ENCODE measurements at regions not wholly inside any gene's neighbourhood (a gene's known extent, or its start where the extent isn't known, plus 50 kb on each side); places are given as distances from the start of the nearest gene placed in this dataset.
"Not testable (repeated sequence)": the region's sequence is repeated elsewhere in the genome, so short reads cannot be mapped to it uniquely, and the experiment has no call there.

GRCh38 chr2:166766220-166766619, 122.1 kb upstream of the XIRP2 start:
- H3K4me1 Mint-ChIP-seq (ENCODE audit: low read depth), result no peaks in the 10 kb centered on the region
- no peaks in the 10 kb centered on the region for H3K36me3 Mint-ChIP-seq (ENCODE audit: low read depth)

DNA sequence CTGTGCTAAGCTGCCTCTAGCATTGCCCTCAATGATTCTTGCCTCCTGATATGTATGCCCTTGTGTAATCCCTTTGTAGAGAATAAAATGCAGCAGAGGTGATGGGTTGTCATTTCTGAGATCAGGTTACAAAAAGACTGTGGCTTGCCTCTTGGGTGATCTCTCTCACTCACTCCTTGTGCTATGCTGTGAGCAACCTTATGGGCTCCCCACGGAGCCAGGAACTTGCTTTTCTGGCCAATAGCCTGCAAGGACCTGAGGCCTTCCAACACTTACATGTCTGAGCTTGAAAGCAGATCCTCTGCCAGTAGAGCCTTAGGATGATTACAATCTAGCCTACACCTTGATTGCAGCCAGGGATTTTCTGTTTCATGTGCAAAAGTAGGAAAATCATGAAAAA, 123.1 kb upstream of the XIRP2 start:
- Mint-ChIP-seq H3K27ac (no peak overlapping the region), H3K4me1 (ENCODE audit: low read depth) (no peaks in the 10 kb centered on the region), H3K4me3 (no peak overlapping the region), H3K27me3 (no peaks in the 10 kb centered on the region), H3K36me3 (ENCODE audit: low read depth) (no peaks in the 10 kb centered on the region), H3K9me3 (peaks cover 8% of the 10 kb centered on the region)

More at GRCh38 chr2:166766220-166766619, 122.1 kb upstream of the XIRP2 start:
- no peak overlapping the region for H3K4me3 Mint-ChIP-seq
- peaks cover 12% of the 10 kb centered on the region for H3K9me3 Mint-ChIP-seq
- no peaks in the 10 kb centered on the region for H3K27me3 Mint-ChIP-seq
- H3K27ac Mint-ChIP-seq, result no peak overlapping the region

- Mint-ChIP-seq H3K36me3 (ENCODE audit: low read depth) (no peaks in the 10 kb centered on the region), H3K27ac (no peak overlapping the region), H3K27me3 (no peaks in the 10 kb centered on the region)
These were observed 123.6 kb upstream of the XIRP2 start for GRCh38 chr2:166764702-166765101.

DNA sequence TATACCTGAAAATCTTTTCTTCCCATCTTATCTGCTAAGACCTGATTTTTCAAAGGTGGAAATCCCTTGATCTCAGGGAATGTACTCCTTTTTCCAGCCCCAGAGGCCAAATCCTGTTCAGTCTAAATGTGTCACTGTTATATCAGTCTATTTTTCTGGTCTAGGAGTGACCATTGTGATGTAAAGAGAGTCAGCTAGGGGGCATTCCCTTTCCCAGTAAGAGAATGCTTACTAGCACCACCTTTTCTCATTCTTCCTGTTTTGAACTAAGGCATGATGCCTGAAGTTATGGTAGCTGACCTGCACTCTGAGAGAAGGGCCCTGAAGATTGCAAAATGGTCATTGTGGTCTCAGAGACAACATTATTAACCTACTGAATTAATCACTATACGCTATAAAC, 124.1 kb upstream of the XIRP2 start:
- Mint-ChIP-seq H3K4me3 (no peak overlapping the region), H3K27ac (no peak overlapping the region), H3K27me3 (no peaks in the 10 kb centered on the region), H3K9me3 (no peaks in the 10 kb centered on the region), H3K4me1 (ENCODE audit: low read depth) (no peaks in the 10 kb centered on the region), H3K36me3 (ENCODE audit: low read depth) (no peaks in the 10 kb centered on the region)

More at GRCh38 chr2:166764702-166765101, 123.6 kb upstream of the XIRP2 start:
- Mint-ChIP-seq H3K4me3 (no peak overlapping the region), H3K9me3 (peaks cover 4% of the 10 kb centered on the region), H3K4me1 (ENCODE audit: low read depth) (no peaks in the 10 kb centered on the region)

DNA sequence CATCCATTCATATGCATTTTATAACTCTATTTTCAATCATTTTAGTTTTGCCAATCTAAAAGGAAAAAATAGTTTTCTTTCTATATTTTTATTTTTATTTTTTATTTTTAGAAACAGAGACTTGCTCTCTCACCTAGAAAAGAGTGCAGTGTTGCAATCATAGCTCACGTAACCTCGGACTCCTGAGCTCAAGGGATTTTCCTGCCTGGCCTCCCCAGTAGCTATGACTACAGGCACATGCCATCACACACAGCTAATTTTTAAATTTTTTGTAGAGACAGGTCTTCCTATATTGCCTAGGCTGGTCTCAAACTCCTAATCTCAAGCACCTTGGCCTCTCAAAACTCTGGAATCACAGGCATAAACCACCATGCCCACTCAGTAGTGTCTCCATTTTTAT, 125.5 kb upstream of the XIRP2 start:
- H3K36me3 Mint-ChIP-seq (ENCODE audit: low read depth), result no peaks in the 10 kb centered on the region
- no peak overlapping the region for H3K4me3 Mint-ChIP-seq

GRCh38 chr2:166758956-166759355, 129.3 kb upstream of the XIRP2 start:
- no peaks in the 10 kb centered on the region for H3K9me3 Mint-ChIP-seq
- no peaks in the 10 kb centered on the region for H3K4me1 Mint-ChIP-seq (ENCODE audit: low read depth)
- H3K36me3 Mint-ChIP-seq (ENCODE audit: low read depth), result no peaks in the 10 kb centered on the region
- no peak overlapping the region for H3K4me3 Mint-ChIP-seq
- H3K27ac Mint-ChIP-seq, result no peak overlapping the region
- H3K27me3 Mint-ChIP-seq, result no peaks in the 10 kb centered on the region

More for the DNA sequence above, 125.5 kb upstream of the XIRP2 start:
- no peaks in the 10 kb centered on the region for H3K4me1 Mint-ChIP-seq (ENCODE audit: low read depth)
- no peak overlapping the region for H3K27ac Mint-ChIP-seq
- H3K9me3 Mint-ChIP-seq, result no peaks in the 10 kb centered on the region
- H3K27me3 Mint-ChIP-seq, result no peaks in the 10 kb centered on the region

GRCh38 chr2:166750624-166751023, 137.7 kb upstream of the XIRP2 start:
- Mint-ChIP-seq H3K4me3 (no peak overlapping the region), H3K9me3 (peaks cover 14% of the 10 kb centered on the region), H3K27me3 (no peaks in the 10 kb centered on the region), H3K27ac (no peak overlapping the region), H3K36me3 (ENCODE audit: low read depth) (no peaks in the 10 kb centered on the region), H3K4me1 (ENCODE audit: low read depth) (no peaks in the 10 kb centered on the region)

GRCh38 chr2:166744117-166744516, 144.2 kb upstream of the XIRP2 start:
- not testable (repeated sequence) for H3K27ac Mint-ChIP-seq

DNA sequence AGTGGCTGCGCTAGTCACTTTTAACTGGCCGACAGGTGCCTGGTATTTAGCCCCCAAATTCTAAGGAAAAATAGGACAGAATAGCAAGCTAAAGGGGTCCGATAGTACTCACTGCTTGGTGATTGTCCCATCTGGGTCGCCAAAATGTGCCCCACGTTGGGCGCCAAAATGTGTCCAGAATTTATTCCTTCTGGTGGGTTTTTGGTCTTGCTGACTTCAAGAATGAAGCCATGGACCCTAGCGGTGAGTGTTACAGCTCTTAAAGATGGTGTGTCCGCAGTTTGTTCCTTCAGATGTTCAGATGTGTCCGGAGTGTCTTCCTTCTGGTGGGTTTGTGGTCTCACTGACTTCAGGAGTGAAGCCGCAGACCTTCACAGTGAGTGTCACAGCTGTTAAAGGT, 144.8 kb upstream of the XIRP2 start:
- H3K9me3 Mint-ChIP-seq, result peaks cover 35% of the 10 kb centered on the region
- not testable (repeated sequence) for H3K36me3 Mint-ChIP-seq (ENCODE audit: low read depth)

More at GRCh38 chr2:166744117-166744516, 144.2 kb upstream of the XIRP2 start:
- not testable (repeated sequence) for H3K4me3 Mint-ChIP-seq; H3K4me1 Mint-ChIP-seq (ENCODE audit: low read depth); H3K27me3 Mint-ChIP-seq; H3K36me3 Mint-ChIP-seq (ENCODE audit: low read depth)
- peaks cover 41% of the 10 kb centered on the region for H3K9me3 Mint-ChIP-seq

GRCh38 chr2:166727095-166727494, 161.2 kb upstream of the XIRP2 start:
- Mint-ChIP-seq H3K27ac (no peak overlapping the region), H3K36me3 (ENCODE audit: low read depth) (peaks cover 4% of the 10 kb centered on the region), H3K4me3 (no peak overlapping the region), H3K4me1 (ENCODE audit: low read depth) (peaks cover 3% of the 10 kb centered on the region), H3K27me3 (no peaks in the 10 kb centered on the region), H3K9me3 (peaks cover 7% of the 10 kb centered on the region)

More for the DNA sequence above, 144.8 kb upstream of the XIRP2 start:
- H3K4me1 Mint-ChIP-seq (ENCODE audit: low read depth); H3K4me3 Mint-ChIP-seq; H3K27ac Mint-ChIP-seq; H3K27me3 Mint-ChIP-seq: not testable (repeated sequence)

DNA sequence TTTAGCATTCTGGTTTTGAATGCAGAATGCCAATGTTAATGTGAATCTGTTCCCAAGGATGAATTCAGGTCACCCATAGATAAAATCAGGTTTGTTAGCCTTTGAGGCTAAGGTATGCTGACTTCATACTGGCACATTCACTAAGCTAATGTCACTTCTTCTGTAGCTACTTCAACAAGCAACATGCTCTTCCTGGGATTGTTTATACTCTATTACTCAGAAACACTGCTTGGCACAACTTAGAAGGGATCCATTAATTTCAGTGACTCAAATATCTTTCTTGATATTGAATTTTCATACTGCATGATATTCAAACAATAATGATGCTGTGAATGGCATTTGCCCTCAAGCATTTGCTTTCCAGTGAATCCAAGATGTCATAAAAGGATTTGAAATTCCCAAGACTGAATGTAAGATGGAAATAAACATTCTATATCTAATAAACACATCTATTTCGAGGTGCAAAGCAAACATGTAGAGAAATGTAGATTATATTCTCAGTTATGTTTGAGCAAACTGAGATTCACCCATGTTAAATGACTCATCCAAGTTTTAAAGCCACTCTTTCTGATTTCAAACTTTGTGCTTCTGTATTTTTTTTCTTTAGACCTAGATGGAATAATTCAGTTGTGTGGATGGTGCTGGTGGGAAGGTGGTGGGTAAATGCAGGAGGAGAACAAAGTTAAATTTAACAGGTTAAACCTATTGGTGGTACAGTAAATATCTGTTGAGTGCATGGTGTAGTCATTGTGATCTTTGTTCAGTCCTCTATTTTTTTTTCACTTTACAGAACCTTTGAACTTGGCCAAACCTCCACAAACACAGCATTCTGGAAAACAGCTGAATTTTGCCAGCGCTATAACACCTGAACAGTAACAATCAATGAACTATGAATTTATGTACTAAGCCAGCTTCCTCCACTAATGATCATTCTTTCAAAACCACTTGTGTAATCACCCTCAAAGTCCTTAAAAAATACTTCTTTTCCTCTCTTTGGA, 162.1 kb upstream of the XIRP2 start:
- H3K9me3 Mint-ChIP-seq, result peaks cover 7% of the 10 kb centered on the region
- H3K27me3 Mint-ChIP-seq, result no peaks in the 10 kb centered on the region
- H3K36me3 Mint-ChIP-seq (ENCODE audit: low read depth), result peaks cover 4% of the 10 kb centered on the region
- peaks cover 3% of the 10 kb centered on the region for H3K4me1 Mint-ChIP-seq (ENCODE audit: low read depth)
- no peak overlapping the region for H3K4me3 Mint-ChIP-seq
- no peak overlapping the region for H3K27ac Mint-ChIP-seq

DNA sequence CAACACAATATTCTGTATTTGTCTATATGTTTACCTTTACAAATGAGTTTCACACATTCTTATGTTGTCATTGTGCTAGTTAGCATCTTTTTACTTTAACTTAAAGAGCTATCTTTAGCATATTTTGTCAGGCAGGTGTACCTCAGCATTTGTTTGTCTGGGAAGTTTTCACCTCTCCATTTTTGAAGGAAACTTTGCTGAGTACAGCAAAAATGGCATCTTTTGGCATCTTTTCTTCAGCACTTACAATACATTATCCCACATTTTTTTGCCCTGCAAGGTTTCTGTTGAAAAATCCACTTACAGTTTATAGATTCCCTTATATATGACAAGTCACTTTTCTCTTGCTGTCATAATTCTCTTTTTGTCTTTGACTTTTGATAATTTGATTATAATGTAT, 171.3 kb upstream of the XIRP2 start:
- peaks cover 17% of the 10 kb centered on the region for H3K9me3 Mint-ChIP-seq
- H3K27me3 Mint-ChIP-seq, result no peaks in the 10 kb centered on the region
- H3K4me1 Mint-ChIP-seq (ENCODE audit: low read depth), result no peaks in the 10 kb centered on the region
- H3K4me3 Mint-ChIP-seq, result no peak overlapping the region
- no peak overlapping the region for H3K27ac Mint-ChIP-seq
- no peaks in the 10 kb centered on the region for H3K36me3 Mint-ChIP-seq (ENCODE audit: low read depth)

DNA sequence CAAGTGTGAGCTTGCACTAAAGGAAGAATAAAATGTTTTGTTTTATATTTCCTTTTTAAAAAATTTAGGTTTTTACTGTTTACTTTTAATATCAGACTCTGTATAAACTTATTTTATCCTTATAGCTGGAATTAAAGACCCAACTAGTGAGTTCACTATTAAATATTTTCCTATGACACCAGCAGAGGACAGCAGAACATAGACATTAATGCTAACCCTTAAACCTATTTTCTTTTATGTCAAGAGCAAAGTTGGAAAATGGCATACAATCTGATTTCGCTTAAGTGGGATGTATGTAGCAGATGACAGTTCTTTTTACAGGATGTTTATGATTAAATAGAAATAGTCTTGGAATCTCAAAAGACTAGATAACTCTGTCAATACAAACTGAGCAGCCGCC, 188.2 kb upstream of the XIRP2 start:
- Mint-ChIP-seq H3K4me1 (ENCODE audit: low read depth) (no peaks in the 10 kb centered on the region), H3K36me3 (ENCODE audit: low read depth) (no peaks in the 10 kb centered on the region), H3K27ac (no peak overlapping the region), H3K4me3 (no peak overlapping the region), H3K9me3 (no peaks in the 10 kb centered on the region), H3K27me3 (no peaks in the 10 kb centered on the region)

DNA sequence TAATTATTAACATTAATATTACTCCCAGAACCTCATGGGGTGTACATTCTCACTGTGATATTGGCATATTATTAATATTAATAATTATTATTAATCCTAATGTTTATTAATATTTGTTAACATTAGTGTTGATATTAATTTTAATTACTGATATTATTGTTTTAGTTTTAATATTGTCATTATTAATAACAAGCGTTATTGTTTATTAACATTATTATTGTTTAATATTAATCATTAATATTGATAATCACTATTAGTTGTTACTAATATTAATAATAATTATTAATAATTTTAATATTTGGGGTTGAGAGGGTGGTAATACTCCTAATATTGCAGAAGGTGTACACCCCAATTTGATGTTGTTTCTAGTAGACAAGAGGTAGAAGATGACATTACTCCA, 193.1 kb upstream of the XIRP2 start:
- Mint-ChIP-seq H3K4me3 (no peak overlapping the region), H3K36me3 (ENCODE audit: low read depth) (no peaks in the 10 kb centered on the region), H3K27me3 (no peaks in the 10 kb centered on the region), H3K9me3 (peaks cover 13% of the 10 kb centered on the region), H3K4me1 (ENCODE audit: low read depth) (no peaks in the 10 kb centered on the region), H3K27ac (no peak overlapping the region)

GRCh38 chr2:166686057-166686456, 192.0 kb upstream of the SCN7A start:
- not testable (repeated sequence) for H3K4me3 Mint-ChIP-seq; H3K4me1 Mint-ChIP-seq (ENCODE audit: low read depth)

GRCh38 chr2:166677996-166678395, 183.9 kb upstream of the SCN7A start:
- no peaks in the 10 kb centered on the region for H3K36me3 Mint-ChIP-seq (ENCODE audit: low read depth)
- H3K27ac Mint-ChIP-seq, result no peak overlapping the region
- no peaks in the 10 kb centered on the region for H3K27me3 Mint-ChIP-seq
- H3K4me1 Mint-ChIP-seq (ENCODE audit: low read depth), result no peaks in the 10 kb centered on the region
- H3K4me3 Mint-ChIP-seq, result no peak overlapping the region
- H3K9me3 Mint-ChIP-seq, result no peaks in the 10 kb centered on the region

More at GRCh38 chr2:166686057-166686456, 192.0 kb upstream of the SCN7A start:
- H3K27me3 Mint-ChIP-seq; H3K27ac Mint-ChIP-seq; H3K9me3 Mint-ChIP-seq; H3K36me3 Mint-ChIP-seq (ENCODE audit: low read depth): not testable (repeated sequence)

Data from stimulated activated naive CD8-positive, alpha-beta T cell treated with anti-CD3 and anti-CD28 coated beads, Interleukin-15, Interleukin-2, amounts not matched to agents 100 ng/mL and 50 ng/mL, for 24 hours (primary cell).